ENCODE measurements at regions not wholly inside any gene's neighbourhood (a gene's known extent, or its start where the extent isn't known, plus 50 kb on each side); places are given as distances from the start of the nearest gene placed in this dataset.

GRCh38 chr14:71328183-71328582 lies 420.9 kb downstream of the PCNX1 start:
- H3K4me3 ChIP-seq, result no peak overlapping the region
- TF ChIP-seq EP300 (IDR thresholded peaks at IDR 0.05) (no peak), POLR2AphosphoS5 (IDR thresholded peaks at IDR 0.05) (no peak), POLR2A (IDR thresholded peaks at IDR 0.05) (no peak)
- TF ChIP-seq, protein P1, sequence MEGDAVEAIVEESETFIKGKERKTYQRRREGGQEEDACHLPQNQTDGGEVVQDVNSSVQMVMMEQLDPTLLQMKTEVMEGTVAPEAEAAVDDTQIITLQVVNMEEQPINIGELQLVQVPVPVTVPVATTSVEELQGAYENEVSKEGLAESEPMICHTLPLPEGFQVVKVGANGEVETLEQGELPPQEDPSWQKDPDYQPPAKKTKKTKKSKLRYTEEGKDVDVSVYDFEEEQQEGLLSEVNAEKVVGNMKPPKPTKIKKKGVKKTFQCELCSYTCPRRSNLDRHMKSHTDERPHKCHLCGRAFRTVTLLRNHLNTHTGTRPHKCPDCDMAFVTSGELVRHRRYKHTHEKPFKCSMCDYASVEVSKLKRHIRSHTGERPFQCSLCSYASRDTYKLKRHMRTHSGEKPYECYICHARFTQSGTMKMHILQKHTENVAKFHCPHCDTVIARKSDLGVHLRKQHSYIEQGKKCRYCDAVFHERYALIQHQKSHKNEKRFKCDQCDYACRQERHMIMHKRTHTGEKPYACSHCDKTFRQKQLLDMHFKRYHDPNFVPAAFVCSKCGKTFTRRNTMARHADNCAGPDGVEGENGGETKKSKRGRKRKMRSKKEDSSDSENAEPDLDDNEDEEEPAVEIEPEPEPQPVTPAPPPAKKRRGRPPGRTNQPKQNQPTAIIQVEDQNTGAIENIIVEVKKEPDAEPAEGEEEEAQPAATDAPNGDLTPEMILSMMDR (IDR thresholded peaks at IDR 0.05), result no peak
- no peaks in the 10 kb centered on the region for H3K27me3 ChIP-seq
- no peaks in the 10 kb centered on the region for H3K9me3 ChIP-seq
- DNase-seq, result no peak
- no peaks in the 10 kb centered on the region for H3K36me3 ChIP-seq
- intact Hi-C loops (cut with DNase I), result loop anchor here (10.0 kb wide), 1 partner anchor 297 kb away; no protein-coding TSS in a partner anchor
- H3K4me1 ChIP-seq, result peaks cover 0 to 33% (median 18%) of the 10 kb centered on the region in 4 donors
- H3K27ac ChIP-seq, result no peak overlapping the region

DNA sequence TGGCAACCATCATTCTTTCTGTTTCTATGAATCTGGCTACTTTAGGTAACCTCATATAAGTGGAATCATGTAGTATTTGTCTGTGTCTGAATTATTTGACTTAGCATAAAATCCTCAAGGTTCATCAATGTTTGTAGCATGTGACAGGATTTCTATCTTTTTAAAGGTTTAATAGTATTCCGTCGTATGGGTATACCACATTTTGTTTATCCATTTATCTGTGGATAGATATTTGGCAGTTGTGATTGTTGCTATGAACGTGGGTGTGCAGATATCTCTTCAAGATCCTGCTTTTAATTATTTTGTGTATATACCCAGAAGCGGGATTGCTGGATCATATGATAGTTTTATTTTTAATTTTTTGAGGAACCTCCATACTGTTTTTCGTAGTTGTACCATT lies 421.7 kb downstream of the PCNX1 start:
- H3K4me1 ChIP-seq, result peaks cover 0 to 33% (median 12%) of the 10 kb centered on the region in 4 donors
- H3K27me3 ChIP-seq, result no peaks in the 10 kb centered on the region
- H3K9me3 ChIP-seq, result no peaks in the 10 kb centered on the region
- TF ChIP-seq EP300 (IDR thresholded peaks at IDR 0.05) (no peak), POLR2A (IDR thresholded peaks at IDR 0.05) (no peak), POLR2AphosphoS5 (IDR thresholded peaks at IDR 0.05) (no peak)
- TF ChIP-seq, protein P1 (IDR thresholded peaks at IDR 0.05), result no peak
- no peak overlapping the region for H3K27ac ChIP-seq
- DNase-seq, result no peak
- WGBS, 2 donors, result 97 to 98% methylated on average over 5 of the region's 5 CpGs
- H3K4me3 ChIP-seq, result no peak overlapping the region
- H3K36me3 ChIP-seq, result no peaks in the 10 kb centered on the region
- intact Hi-C loops (cut with DNase I), result loop anchor here (10.0 kb wide), 1 partner anchor 296 kb away; no protein-coding TSS in a partner anchor

GRCh38 chr14:71331403-71331802 lies 424.1 kb downstream of the PCNX1 start:
- intact Hi-C loops (cut with DNase I), result no loop called here
- DNase-seq, result no peak
- Histone ChIP-seq H3K27ac (no peak overlapping the region), H3K4me1 (peaks cover 0 to 25% (median 4%) of the 10 kb centered on the region in 4 donors), H3K4me3 (no peak overlapping the region), H3K9me3 (peaks cover 0 to 3% (median 0%) of the 10 kb centered on the region in 4 donors), H3K36me3 (no peaks in the 10 kb centered on the region), H3K27me3 (no peaks in the 10 kb centered on the region)
- TF ChIP-seq POLR2A (IDR thresholded peaks at IDR 0.05) (no peak), POLR2AphosphoS5 (IDR thresholded peaks at IDR 0.05) (no peak), EP300 (IDR thresholded peaks at IDR 0.05) (no peak)
- TF ChIP-seq, protein P1 (IDR thresholded peaks at IDR 0.05), result no peak
- WGBS, 2 donors, result 64 to 75% methylated on average over 3 of the region's 3 CpGs

GRCh38 chr14:71332476-71332875 lies 425.2 kb downstream of the PCNX1 start:
- Histone ChIP-seq H3K4me1 (peaks cover 0 to 25% (median 4%) of the 10 kb centered on the region in 4 donors), H3K36me3 (no peaks in the 10 kb centered on the region), H3K27ac (no peak overlapping the region), H3K4me3 (no peak overlapping the region), H3K9me3 (peaks cover 0 to 3% (median 0%) of the 10 kb centered on the region in 4 donors), H3K27me3 (no peaks in the 10 kb centered on the region)
- TF ChIP-seq POLR2A (IDR thresholded peaks at IDR 0.05) (no peak), EP300 (IDR thresholded peaks at IDR 0.05) (no peak), POLR2AphosphoS5 (IDR thresholded peaks at IDR 0.05) (no peak)
- TF ChIP-seq, protein P1 (IDR thresholded peaks at IDR 0.05), result no peak
- no peak for DNase-seq
- intact Hi-C loops (cut with DNase I), result no loop called here

DNA sequence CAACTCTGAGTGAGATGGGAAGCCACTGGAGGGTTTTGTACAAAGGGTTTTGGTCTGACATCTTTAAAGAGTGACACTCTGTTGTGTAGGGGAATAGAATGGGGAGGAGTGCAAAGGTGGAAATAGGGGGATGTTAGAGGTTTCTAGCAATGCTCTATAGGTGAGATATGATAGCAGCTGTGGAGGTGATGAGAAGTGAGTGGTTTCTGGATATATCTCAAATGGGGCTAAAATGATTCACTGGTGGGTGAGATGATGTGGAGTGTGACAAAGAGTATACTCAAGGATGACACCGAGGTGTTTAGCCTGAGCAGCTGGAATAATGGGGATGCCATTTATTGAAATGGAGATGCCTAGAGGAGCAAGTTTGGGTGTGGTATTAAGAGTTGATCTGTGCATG lies 426.4 kb downstream of the PCNX1 start:
- 89 to 93% methylated on average over 1 of the region's 1 CpG for WGBS, 2 donors
- no peak for TF ChIP-seq POLR2AphosphoS5 (IDR thresholded peaks at IDR 0.05)
- no peak for TF ChIP-seq POLR2A (IDR thresholded peaks at IDR 0.05)
- TF ChIP-seq, protein P1 (IDR thresholded peaks at IDR 0.05), result no peak
- TF ChIP-seq EP300 (IDR thresholded peaks at IDR 0.05), result no peak
- H3K36me3 ChIP-seq, result no peaks in the 10 kb centered on the region

More for the DNA sequence above, 426.4 kb downstream of the PCNX1 start:
- Histone ChIP-seq H3K4me3 (no peak overlapping the region), H3K4me1 (peaks cover 0 to 13% (median 4%) of the 10 kb centered on the region in 4 donors), H3K27me3 (no peaks in the 10 kb centered on the region), H3K9me3 (peaks cover 0 to 3% (median 0%) of the 10 kb centered on the region in 4 donors), H3K27ac (no peak overlapping the region)
- intact Hi-C loops (cut with DNase I), result no loop called here
- no peak for DNase-seq

Data from sigmoid colon (tissue), 6 donors.